ENCODE measurements at regions not wholly inside any gene's neighbourhood (a gene's known extent, or its start where the extent isn't known, plus 50 kb on each side); places are given as distances from the start of the nearest gene placed in this dataset.

GRCh38 chr2:226631187-226631586 is 168.4 kb downstream of the IRS1 start:
- no peak for TF ChIP-seq SUZ12 (IDR thresholded peaks at IDR 0.05; ENCODE audit: extremely low read depth, insufficient read depth, insufficient read length)
- TF ChIP-seq YY1 (IDR thresholded peaks at IDR 0.05; ENCODE audit: insufficient read depth, insufficient read length): no peak
